Karpas-422 (cell line): ENCODE measurements at regions not wholly inside any gene's neighbourhood (a gene's known extent, or its start where the extent isn't known, plus 50 kb on each side); places are given as distances from the start of the nearest gene placed in this dataset.

Source experiments
- DNase-seq: peaks from one replicate; pipeline ENCODE4 v3.0.0-alpha.2; 2015
- H2AFZ ChIP-seq: fragments of 200-600 bp; sonication (generic); 2 replicates; pipeline ENCODE4 v1.6.1; 2014; ENCODE audit warnings: antibody characterized with exemption, low read length, mixed read lengths
- H3K27ac ChIP-seq: fragments of 200-600 bp; sonication (generic); 2 replicates; pipeline ENCODE4 v1.5.1; 2014; ENCODE audit warnings: mild to moderate bottlenecking, low read length, moderate library complexity
- H3K27me3 ChIP-seq: fragments of 200-600 bp; sonication (generic); 2 replicates; pipeline ENCODE4 v1.6.1; 2014; ENCODE audit warnings: low read length, mixed read lengths
- H3K36me3 ChIP-seq: fragments of 200-600 bp; sonication (generic); 2 replicates; pipeline ENCODE4 v1.6.1; 2014; ENCODE audit warnings: low read length, mixed read lengths; ENCODE audit not compliant: insufficient read depth
- H3K4me1 ChIP-seq: fragments of 200-600 bp; sonication (generic); 2 replicates; pipeline ENCODE4 v1.6.1; 2014; ENCODE audit warnings: mild to moderate bottlenecking, low read length, mixed read lengths
- H3K4me2 ChIP-seq: fragments of 200-600 bp; sonication (generic); 2 replicates; pipeline ENCODE4 v1.6.1; 2014; ENCODE audit warnings: low read length, low read depth, mild to moderate bottlenecking; ENCODE audit not compliant: poor library complexity, severe bottlenecking
- H3K4me3 ChIP-seq: fragments of 200-600 bp; sonication (generic); 2 replicates; pipeline ENCODE4 v1.5.1; 2014; ENCODE audit warnings: mild to moderate bottlenecking, antibody characterized with exemption, low read length, mixed read lengths
- H3K79me2 ChIP-seq: fragments of 200-600 bp; sonication (generic); 2 replicates; pipeline ENCODE4 v1.6.1; 2014; ENCODE audit warnings: mild to moderate bottlenecking, low read length, mixed read lengths
- H3K9ac ChIP-seq: fragments of 200-600 bp; sonication (generic); 2 replicates; pipeline ENCODE4 v1.6.0; 2014; ENCODE audit warnings: low read length
- H3K9me2 ChIP-seq: fragments of 200-600 bp; sonication (generic), shearing (Covaris generic); replicated peaks from 2 replicates; pipeline ENCODE4 v1.6.0; 2014; ENCODE audit warnings: mild to moderate bottlenecking, low read length, moderate library complexity; ENCODE audit not compliant: insufficient read depth
- H3K9me3 ChIP-seq: fragments of 300-700, 200-600 bp; sonication (generic); 2 replicates; pipeline ENCODE4 v1.6.1; 2014; ENCODE audit warnings: low read length, mixed read lengths
- H4K20me1 ChIP-seq: fragments of 200-600 bp; sonication (generic); 2 replicates; pipeline ENCODE4 v1.6.1; 2014; ENCODE audit warnings: mild to moderate bottlenecking, antibody characterized with exemption, low read length, low read depth; ENCODE audit not compliant: insufficient read depth

GRCh38 chr9:78590068-78590467 is 293.1 kb downstream of the PSAT1 start:
- no peak overlapping the region for H3K4me3 ChIP-seq
- no peaks in the 10 kb centered on the region for H3K9me2 ChIP-seq
- no peak overlapping the region for H2AFZ ChIP-seq
- no peak overlapping the region for H3K27ac ChIP-seq
- H3K36me3 ChIP-seq = no peaks in the 10 kb centered on the region
- no peaks in the 10 kb centered on the region for H3K9me3 ChIP-seq
- H4K20me1 ChIP-seq = no peaks in the 10 kb centered on the region
- no peaks in the 10 kb centered on the region for H3K27me3 ChIP-seq
- H3K79me2 ChIP-seq = no peaks in the 10 kb centered on the region
- no peaks in the 10 kb centered on the region for H3K4me1 ChIP-seq
- no peak overlapping the region for H3K9ac ChIP-seq
- DNase-seq = no peak
- no peak overlapping the region for H3K4me2 ChIP-seq

GRCh38 chr9:78592811-78593210 is 295.9 kb downstream of the PSAT1 start:
- Histone ChIP-seq H3K4me1 (no peaks in the 10 kb centered on the region), H3K9ac (no peak overlapping the region), H3K4me3 (no peak overlapping the region), H3K9me2 (no peaks in the 10 kb centered on the region), H3K9me3 (no peaks in the 10 kb centered on the region), H2AFZ (no peak overlapping the region), H3K79me2 (no peaks in the 10 kb centered on the region), H3K27ac (no peak overlapping the region), H3K4me2 (no peak overlapping the region), H4K20me1 (no peaks in the 10 kb centered on the region), H3K36me3 (no peaks in the 10 kb centered on the region), H3K27me3 (no peaks in the 10 kb centered on the region)
- no peak for DNase-seq

GRCh38 chr9:78595200-78595945 is 298.4 kb downstream of the PSAT1 start:
- Histone ChIP-seq H3K36me3 (no peaks in the 10 kb centered on the region), H4K20me1 (no peaks in the 10 kb centered on the region), H3K9ac (no peak overlapping the region), H3K4me2 (no peak overlapping the region), H3K27ac (no peak overlapping the region), H3K27me3 (no peaks in the 10 kb centered on the region), H3K9me3 (no peaks in the 10 kb centered on the region), H3K79me2 (no peaks in the 10 kb centered on the region), H2AFZ (no peak overlapping the region), H3K9me2 (no peaks in the 10 kb centered on the region), H3K4me3 (no peak overlapping the region), H3K4me1 (no peaks in the 10 kb centered on the region)
- DNase-seq = no peak

GRCh38 chr9:78596346-78596745 is 299.4 kb downstream of the PSAT1 start:
- no peaks in the 10 kb centered on the region for H3K4me1 ChIP-seq
- DNase-seq = no peak
- no peak overlapping the region for H2AFZ ChIP-seq
- no peak overlapping the region for H3K9ac ChIP-seq
- no peaks in the 10 kb centered on the region for H3K9me2 ChIP-seq
- H3K36me3 ChIP-seq = no peaks in the 10 kb centered on the region
- H3K79me2 ChIP-seq = no peaks in the 10 kb centered on the region
- H3K4me3 ChIP-seq = no peak overlapping the region
- H3K27ac ChIP-seq = no peak overlapping the region
- H3K4me2 ChIP-seq = no peak overlapping the region
- no peaks in the 10 kb centered on the region for H3K27me3 ChIP-seq
- no peaks in the 10 kb centered on the region for H4K20me1 ChIP-seq
- no peaks in the 10 kb centered on the region for H3K9me3 ChIP-seq

GRCh38 chr9:78598120-78598519 is 301.2 kb downstream of the PSAT1 start:
- Histone ChIP-seq H3K27me3 (no peaks in the 10 kb centered on the region), H3K9me3 (no peaks in the 10 kb centered on the region), H3K79me2 (no peaks in the 10 kb centered on the region), H2AFZ (no peak overlapping the region), H3K36me3 (no peaks in the 10 kb centered on the region), H3K9ac (no peak overlapping the region), H3K9me2 (no peaks in the 10 kb centered on the region), H3K4me1 (no peaks in the 10 kb centered on the region), H3K27ac (no peak overlapping the region), H3K4me2 (no peak overlapping the region), H4K20me1 (no peaks in the 10 kb centered on the region), H3K4me3 (no peak overlapping the region)
- no peak for DNase-seq

GRCh38 chr9:78599926-78600325 is 303.0 kb downstream of the PSAT1 start:
- Histone ChIP-seq H3K4me2 (no peak overlapping the region), H3K4me1 (no peaks in the 10 kb centered on the region), H3K79me2 (no peaks in the 10 kb centered on the region), H3K9ac (no peak overlapping the region), H3K9me3 (no peaks in the 10 kb centered on the region), H3K36me3 (no peaks in the 10 kb centered on the region), H3K9me2 (no peaks in the 10 kb centered on the region), H3K27me3 (no peaks in the 10 kb centered on the region), H2AFZ (no peak overlapping the region), H3K27ac (no peak overlapping the region), H4K20me1 (no peaks in the 10 kb centered on the region), H3K4me3 (no peak overlapping the region)
- DNase-seq = no peak

- no peak overlapping the region for H3K4me3 ChIP-seq
- no peaks in the 10 kb centered on the region for H3K36me3 ChIP-seq
- H3K4me2 ChIP-seq = no peak overlapping the region
- no peaks in the 10 kb centered on the region for H3K27me3 ChIP-seq
- no peaks in the 10 kb centered on the region for H3K79me2 ChIP-seq
- no peak overlapping the region for H2AFZ ChIP-seq
- no peaks in the 10 kb centered on the region for H3K9me2 ChIP-seq
- H3K27ac ChIP-seq = no peak overlapping the region
- no peaks in the 10 kb centered on the region for H4K20me1 ChIP-seq
- no peaks in the 10 kb centered on the region for H3K9me3 ChIP-seq
- no peaks in the 10 kb centered on the region for H3K4me1 ChIP-seq
- H3K9ac ChIP-seq = no peak overlapping the region
- peak; percentile 75 for DNase-seq
These were observed 305.1 kb downstream of the PSAT1 start for GRCh38 chr9:78601957-78602565.

GRCh38 chr9:78605041-78606000 is 308.4 kb downstream of the PSAT1 start:
- Histone ChIP-seq H3K9me3 (no peaks in the 10 kb centered on the region), H2AFZ (no peak overlapping the region), H3K36me3 (no peaks in the 10 kb centered on the region), H3K27ac (no peak overlapping the region), H3K4me2 (no peak overlapping the region), H3K9me2 (no peaks in the 10 kb centered on the region), H3K9ac (no peak overlapping the region), H4K20me1 (no peaks in the 10 kb centered on the region), H3K4me3 (no peak overlapping the region), H3K4me1 (no peaks in the 10 kb centered on the region), H3K79me2 (no peaks in the 10 kb centered on the region), H3K27me3 (no peaks in the 10 kb centered on the region)
- no peak for DNase-seq
